ENCODE measurements at regions not wholly inside any gene's neighbourhood (a gene's known extent, or its start where the extent isn't known, plus 50 kb on each side); places are given as distances from the start of the nearest gene placed in this dataset.

DNA sequence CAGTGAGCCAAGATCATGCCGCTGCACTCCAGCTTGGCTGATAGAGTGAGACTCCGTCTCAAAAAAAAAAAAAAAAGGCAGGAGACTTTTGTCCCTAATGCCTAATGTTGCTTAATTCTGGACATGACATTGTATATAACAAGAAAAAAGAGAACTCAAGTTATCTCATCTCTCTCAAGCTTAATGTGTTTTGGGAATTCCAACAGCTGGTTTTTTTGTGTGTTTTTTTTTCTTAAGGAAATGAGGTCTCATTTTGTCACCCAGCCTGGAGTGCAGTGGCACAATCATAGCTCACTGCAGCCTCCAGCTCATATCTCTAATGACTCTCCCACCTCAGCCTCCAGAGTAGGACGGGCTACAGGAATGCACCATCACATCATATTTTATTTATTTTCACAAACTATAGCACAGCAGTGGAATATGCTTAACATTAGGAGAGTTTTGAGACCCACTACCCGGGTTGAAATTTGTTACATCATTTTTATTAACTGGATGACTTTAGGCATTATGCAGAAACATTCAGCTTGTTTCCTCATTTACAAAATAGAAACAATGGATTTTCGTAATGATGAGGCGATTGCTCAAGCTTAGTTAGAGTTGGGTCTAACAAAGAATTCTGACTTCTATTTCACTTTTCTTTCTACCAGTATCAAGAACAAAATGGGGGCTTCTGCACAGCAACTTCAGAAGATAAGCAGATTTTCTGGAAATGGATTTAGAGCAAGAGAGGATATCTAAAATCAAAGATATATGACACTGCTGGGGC, 104.1 kb upstream of the BTN3A2 start:
- Histone ChIP-seq H3K27me3 (ENCODE audit: control insufficient read depth, insufficient read depth, low read length) (no peaks in the 10 kb centered on the region), H3K4me3 (ENCODE audit: low read length) (no peak overlapping the region), H3K27ac (ENCODE audit: low read length) (no peak overlapping the region), H3K4me1 (ENCODE audit: control insufficient read depth, insufficient read depth, low read length) (no peaks in the 10 kb centered on the region), H3K36me3 (ENCODE audit: control insufficient read depth, insufficient read depth, low read length) (no peaks in the 10 kb centered on the region), H3K9me3 (replicated peaks; ENCODE audit: control insufficient read depth, low read depth, low read length) (no peaks in the 10 kb centered on the region)
- WGBS (ENCODE audit: insufficient coverage): no CpG with 5 or more reads among the region's 6 CpGs
- no peak for DNase-seq

DNA sequence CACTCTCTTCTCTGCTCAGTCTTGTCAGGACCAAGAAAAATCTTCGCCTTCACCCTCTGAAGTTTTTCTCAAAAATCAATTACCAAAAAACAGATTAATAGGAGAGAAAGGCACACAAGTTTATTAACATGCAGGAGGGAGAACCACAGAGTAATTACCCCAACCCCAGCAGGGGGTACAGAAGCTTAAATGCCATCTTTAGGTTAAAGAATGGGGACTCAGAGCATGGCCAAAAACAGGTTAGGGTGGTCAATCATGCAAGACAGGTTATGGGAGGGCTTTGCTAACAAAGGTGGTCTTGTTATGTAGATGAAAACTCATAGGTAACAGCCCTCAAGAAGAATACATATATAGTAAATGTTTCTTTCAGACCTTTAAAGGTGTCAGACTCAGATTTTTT, 100.5 kb upstream of the BTN3A2 start:
- Histone ChIP-seq H3K27ac (ENCODE audit: low read length) (no peak overlapping the region), H3K36me3 (ENCODE audit: control insufficient read depth, insufficient read depth, low read length) (no peaks in the 10 kb centered on the region), H3K9me3 (replicated peaks; ENCODE audit: control insufficient read depth, low read depth, low read length) (no peaks in the 10 kb centered on the region), H3K27me3 (ENCODE audit: control insufficient read depth, insufficient read depth, low read length) (no peaks in the 10 kb centered on the region), H3K4me1 (ENCODE audit: control insufficient read depth, insufficient read depth, low read length) (no peaks in the 10 kb centered on the region), H3K4me3 (ENCODE audit: low read length) (no peak overlapping the region)
- no peak for DNase-seq
- no CpG with 5 or more reads among the region's 1 CpG for WGBS (ENCODE audit: insufficient coverage)

DNA sequence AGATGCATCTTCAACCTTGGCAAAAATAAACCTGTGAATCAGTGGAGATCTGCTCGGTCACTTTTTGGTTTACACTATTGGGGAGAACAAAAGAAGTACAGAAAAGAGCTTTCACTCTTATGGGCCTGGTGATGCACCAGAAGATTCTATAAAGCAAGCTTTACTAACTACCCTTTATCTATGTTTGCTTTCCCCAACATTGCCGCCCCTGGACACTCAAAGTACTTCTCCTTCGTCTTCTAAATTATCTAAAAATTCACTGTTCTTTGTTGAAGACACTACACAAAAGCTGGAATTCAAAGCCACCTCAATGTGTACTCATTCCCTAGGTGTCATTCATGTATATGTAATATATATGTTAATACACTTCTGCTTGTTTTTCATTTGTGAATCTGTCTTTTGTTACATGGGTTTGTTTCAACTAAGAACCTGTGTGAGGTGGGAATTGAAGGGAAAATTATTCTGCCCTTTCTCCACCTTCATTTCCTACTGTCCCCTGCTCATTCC, 97.9 kb upstream of the BTN3A2 start:
- Histone ChIP-seq H3K27ac (ENCODE audit: low read length) (no peak overlapping the region), H3K27me3 (ENCODE audit: control insufficient read depth, insufficient read depth, low read length) (no peaks in the 10 kb centered on the region), H3K4me3 (ENCODE audit: low read length) (no peak overlapping the region), H3K9me3 (replicated peaks; ENCODE audit: control insufficient read depth, low read depth, low read length) (no peaks in the 10 kb centered on the region), H3K4me1 (ENCODE audit: control insufficient read depth, insufficient read depth, low read length) (peaks cover 15% of the 10 kb centered on the region), H3K36me3 (ENCODE audit: control insufficient read depth, insufficient read depth, low read length) (no peaks in the 10 kb centered on the region)
- WGBS (ENCODE audit: insufficient coverage): 94% methylated on average over 2 of the region's 3 CpGs
- no peak for DNase-seq

DNA sequence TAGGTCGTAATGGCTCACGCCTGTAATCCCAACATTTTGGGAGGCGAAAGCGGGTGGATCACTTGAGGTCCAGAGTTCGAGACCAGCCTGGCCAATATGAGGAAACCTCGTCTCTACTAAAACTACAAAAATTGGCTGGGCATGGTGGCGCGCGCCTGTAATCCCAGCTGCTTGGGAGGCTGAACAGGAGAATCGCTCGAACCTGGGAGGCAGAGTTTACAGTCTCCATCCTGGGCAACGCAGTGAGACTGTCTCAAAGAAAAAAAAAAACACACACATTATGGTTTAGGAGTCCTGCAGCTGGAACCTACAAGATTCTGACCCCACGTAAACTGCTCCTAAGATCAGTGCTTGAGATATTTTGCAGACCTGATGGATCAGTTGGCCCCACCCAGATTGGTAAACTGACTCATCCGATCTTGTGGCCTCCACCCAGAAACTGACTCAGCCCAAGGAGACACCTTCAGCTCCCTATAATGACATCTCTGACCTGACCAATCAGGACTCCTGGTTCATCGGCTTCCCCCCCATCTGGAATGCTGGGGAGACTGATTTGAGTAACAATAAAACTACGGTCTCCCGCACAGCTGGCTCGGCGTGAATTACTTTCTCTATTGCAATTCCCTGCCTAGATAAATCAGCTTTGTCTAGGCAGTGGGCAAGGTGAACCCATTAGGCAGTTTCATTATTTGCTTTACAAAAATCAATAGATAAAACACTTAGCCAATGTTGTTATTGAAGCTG, 96.2 kb upstream of the BTN3A2 start:
- H3K4me1 ChIP-seq (ENCODE audit: control insufficient read depth, insufficient read depth, low read length): peaks cover 20% of the 10 kb centered on the region
- no peaks in the 10 kb centered on the region for H3K27me3 ChIP-seq (ENCODE audit: control insufficient read depth, insufficient read depth, low read length)
- DNase-seq: no peak
- H3K9me3 ChIP-seq (replicated peaks; ENCODE audit: control insufficient read depth, low read depth, low read length): no peaks in the 10 kb centered on the region
- 86% methylated on average over 9 of the region's 19 CpGs for whole genome bisulfite sequencing (ENCODE audit: insufficient coverage)
- no peaks in the 10 kb centered on the region for H3K36me3 ChIP-seq (ENCODE audit: control insufficient read depth, insufficient read depth, low read length)
- no peak overlapping the region for H3K4me3 ChIP-seq (ENCODE audit: low read length)
- no peak overlapping the region for H3K27ac ChIP-seq (ENCODE audit: low read length)

DNA sequence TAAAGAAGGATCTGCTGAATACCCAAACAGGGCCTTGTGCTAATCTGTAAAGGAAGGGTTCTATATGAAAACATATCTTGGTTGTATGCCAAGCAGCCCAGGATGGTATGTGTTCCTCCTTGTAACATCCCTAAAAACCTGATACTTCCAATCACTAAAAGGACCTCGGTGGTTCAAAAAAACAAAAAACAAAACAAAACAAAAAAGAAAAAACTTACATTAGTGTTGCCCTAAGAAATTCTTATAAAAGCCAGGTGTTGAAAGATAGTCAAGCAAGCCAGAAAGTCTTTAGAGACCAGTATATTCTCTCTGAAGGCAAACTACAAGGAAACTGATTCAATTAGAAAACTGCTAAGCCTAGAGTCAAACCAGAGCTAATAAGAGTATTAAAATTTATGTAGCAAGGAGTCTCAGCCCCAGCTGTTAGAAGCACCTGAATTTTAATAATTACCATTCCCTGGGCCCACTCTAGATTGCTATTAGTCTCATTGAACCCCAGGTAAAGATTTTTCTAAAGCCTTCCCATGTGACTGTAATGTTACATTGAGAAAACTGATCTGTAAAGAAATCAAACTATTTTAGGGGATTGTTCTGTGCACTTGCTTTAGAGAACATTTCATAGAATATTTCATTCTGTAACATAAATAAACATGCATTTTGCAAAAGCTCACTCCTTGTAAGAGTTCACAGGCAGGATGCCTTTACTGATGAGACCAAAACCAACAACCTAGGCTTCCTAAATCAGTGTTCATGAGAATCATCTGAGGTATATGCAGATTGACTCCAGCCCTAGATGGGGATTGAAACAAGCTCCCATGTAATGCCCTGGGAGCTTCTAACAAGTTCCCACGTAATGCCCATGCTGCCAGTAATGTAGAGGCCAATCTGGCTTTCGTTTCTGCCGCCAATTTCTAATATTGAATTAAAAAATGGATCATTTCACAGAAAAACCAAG, 95.2 kb upstream of the BTN3A2 start:
- H3K4me3 ChIP-seq (ENCODE audit: low read length): peak overlapping the region; percentile 57
- no peaks in the 10 kb centered on the region for H3K36me3 ChIP-seq (ENCODE audit: control insufficient read depth, insufficient read depth, low read length)
- H3K9me3 ChIP-seq (replicated peaks; ENCODE audit: control insufficient read depth, low read depth, low read length): no peaks in the 10 kb centered on the region
- H3K27ac ChIP-seq (ENCODE audit: low read length): peak overlapping the region; percentile 99
- H3K4me1 ChIP-seq (ENCODE audit: control insufficient read depth, insufficient read depth, low read length): peaks cover 20% of the 10 kb centered on the region
- H3K27me3 ChIP-seq (ENCODE audit: control insufficient read depth, insufficient read depth, low read length): no peaks in the 10 kb centered on the region
- WGBS (ENCODE audit: insufficient coverage): 20% methylated on average over 1 of the region's 4 CpGs
- DNase-seq: no peak

DNA sequence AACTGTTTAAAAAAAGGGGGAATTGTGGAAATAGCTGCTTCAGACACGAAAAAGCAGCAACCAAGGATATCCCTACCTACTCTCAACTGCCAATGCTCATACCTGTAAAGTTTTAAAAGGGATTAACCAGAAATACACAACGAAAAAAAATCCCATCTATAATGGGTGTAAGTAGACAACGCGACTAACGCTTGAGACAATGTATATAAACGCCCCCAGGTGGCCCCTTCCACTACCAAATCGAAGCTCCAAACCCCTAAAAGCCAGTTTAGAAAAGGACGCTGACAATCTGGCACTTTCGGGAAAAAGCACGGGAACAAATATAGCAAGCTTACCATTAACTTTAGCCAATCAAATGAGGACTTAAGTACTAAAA, 94.5 kb upstream of the BTN3A2 start:
- Histone ChIP-seq H3K36me3 (ENCODE audit: control insufficient read depth, insufficient read depth, low read length) (no peaks in the 10 kb centered on the region), H3K27ac (ENCODE audit: low read length) (peak overlapping the region; percentile 99), H3K4me3 (ENCODE audit: low read length) (peak overlapping the region; percentile 57), H3K27me3 (ENCODE audit: control insufficient read depth, insufficient read depth, low read length) (no peaks in the 10 kb centered on the region), H3K4me1 (ENCODE audit: control insufficient read depth, insufficient read depth, low read length) (peaks cover 20% of the 10 kb centered on the region), H3K9me3 (replicated peaks; ENCODE audit: control insufficient read depth, low read depth, low read length) (no peaks in the 10 kb centered on the region)
- peak; percentile 49 for DNase-seq
- no CpG with 5 or more reads among the region's 10 CpGs for WGBS (ENCODE audit: insufficient coverage)

DNA sequence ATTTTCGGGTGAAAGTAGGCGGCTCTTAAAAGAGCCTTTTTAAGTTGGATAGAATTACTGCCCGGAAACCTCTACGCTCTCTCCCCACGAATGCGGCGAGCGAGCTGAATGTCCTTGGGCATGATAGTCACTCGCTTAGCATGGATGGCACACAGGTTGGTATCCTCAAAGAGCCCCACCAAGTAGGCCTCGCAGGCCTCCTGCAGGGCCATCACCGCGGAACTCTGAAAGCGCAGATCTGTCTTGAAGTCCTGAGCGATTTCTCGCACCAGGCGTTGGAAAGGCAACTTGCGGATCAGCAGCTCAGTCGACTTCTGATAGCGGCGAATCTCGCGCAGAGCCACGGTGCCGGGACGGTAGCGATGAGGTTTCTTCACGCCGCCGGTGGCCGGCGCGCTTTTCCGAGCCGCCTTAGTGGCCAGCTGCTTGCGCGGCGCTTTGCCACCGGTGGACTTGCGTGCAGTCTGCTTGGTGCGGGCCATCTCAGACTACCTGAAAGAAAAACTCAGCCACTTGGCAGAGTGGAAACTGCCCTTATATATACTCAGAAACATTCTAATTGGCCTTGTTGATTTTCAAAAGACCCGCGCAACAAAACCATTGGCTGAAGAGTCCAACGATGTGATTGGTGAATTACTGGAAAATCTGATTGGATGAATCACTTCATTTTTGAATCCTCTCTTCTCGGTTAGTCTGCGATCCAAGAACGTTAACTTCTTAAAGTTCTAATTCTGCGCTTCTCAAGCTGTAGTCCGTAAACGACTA, 93.9 kb upstream of the BTN3A2 start:
- Histone ChIP-seq H3K27me3 (ENCODE audit: control insufficient read depth, insufficient read depth, low read length) (no peaks in the 10 kb centered on the region), H3K4me3 (ENCODE audit: low read length) (peak overlapping the region; percentile 57), H3K4me1 (ENCODE audit: control insufficient read depth, insufficient read depth, low read length) (peaks cover 20% of the 10 kb centered on the region), H3K9me3 (replicated peaks; ENCODE audit: control insufficient read depth, low read depth, low read length) (no peaks in the 10 kb centered on the region), H3K27ac (ENCODE audit: low read length) (peak overlapping the region; percentile 99), H3K36me3 (ENCODE audit: control insufficient read depth, insufficient read depth, low read length) (no peaks in the 10 kb centered on the region)
- peak; percentile 96 for DNase-seq
- WGBS (ENCODE audit: insufficient coverage): under 1% methylated on average over 30 of the region's 49 CpGs

DNA sequence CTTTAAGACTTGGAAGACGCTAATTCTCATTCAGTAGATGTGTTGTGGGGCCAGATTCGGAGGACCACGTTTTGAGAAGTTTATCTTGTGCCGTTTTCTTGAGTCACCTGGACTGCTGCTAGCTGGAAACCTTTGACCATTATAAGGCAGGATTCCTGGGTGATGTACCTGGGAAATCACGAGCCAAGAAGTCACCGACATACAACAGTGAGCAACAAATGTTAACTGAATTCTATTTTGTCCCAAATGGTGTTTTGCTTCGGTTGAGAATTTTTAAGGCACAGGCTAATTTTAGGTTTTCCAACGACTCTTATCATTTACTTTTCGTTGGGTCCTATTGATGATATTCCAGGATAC, 93.4 kb upstream of the BTN3A2 start:
- H3K4me3 ChIP-seq (ENCODE audit: low read length): peak overlapping the region; percentile 57
- H3K27me3 ChIP-seq (ENCODE audit: control insufficient read depth, insufficient read depth, low read length): no peaks in the 10 kb centered on the region
- H3K4me1 ChIP-seq (ENCODE audit: control insufficient read depth, insufficient read depth, low read length): peaks cover 20% of the 10 kb centered on the region
- no peak for DNase-seq
- peak overlapping the region; percentile 99 for H3K27ac ChIP-seq (ENCODE audit: low read length)
- no peaks in the 10 kb centered on the region for H3K36me3 ChIP-seq (ENCODE audit: control insufficient read depth, insufficient read depth, low read length)
- H3K9me3 ChIP-seq (replicated peaks; ENCODE audit: control insufficient read depth, low read depth, low read length): no peaks in the 10 kb centered on the region
- 0% methylated on average over 7 of the region's 9 CpGs for WGBS (ENCODE audit: insufficient coverage)

DNA sequence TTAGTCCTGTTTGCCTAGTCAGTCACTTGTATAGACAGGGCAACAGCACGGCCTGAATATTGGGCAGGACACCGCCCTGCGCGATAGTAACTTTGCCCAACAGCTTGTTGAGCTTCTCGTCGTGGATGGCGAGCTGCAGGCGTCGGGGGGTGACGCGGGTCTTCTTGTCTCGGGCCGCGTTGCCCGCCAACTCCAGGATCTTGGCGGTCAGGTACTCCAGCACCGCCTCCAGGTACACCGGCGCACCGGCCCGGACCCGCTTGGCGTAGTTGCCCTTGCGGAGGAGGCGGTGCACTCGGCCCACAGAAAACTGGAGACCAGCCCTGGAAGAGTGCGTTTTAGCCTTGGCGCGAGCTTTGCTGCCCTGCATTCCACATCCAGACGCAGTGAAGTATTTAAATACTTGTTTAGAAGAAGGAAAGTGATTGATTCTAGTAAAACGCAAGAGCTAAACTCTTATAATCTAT, 92.8 kb upstream of the BTN3A2 start:
- H3K4me1 ChIP-seq (ENCODE audit: control insufficient read depth, insufficient read depth, low read length): peaks cover 20% of the 10 kb centered on the region
- no peaks in the 10 kb centered on the region for H3K27me3 ChIP-seq (ENCODE audit: control insufficient read depth, insufficient read depth, low read length)
- no peaks in the 10 kb centered on the region for H3K9me3 ChIP-seq (replicated peaks; ENCODE audit: control insufficient read depth, low read depth, low read length)
- peak overlapping the region; percentile 57 for H3K4me3 ChIP-seq (ENCODE audit: low read length)
- DNase-seq: no peak
- H3K36me3 ChIP-seq (ENCODE audit: control insufficient read depth, insufficient read depth, low read length): no peaks in the 10 kb centered on the region
- peak overlapping the region; percentile 99 for H3K27ac ChIP-seq (ENCODE audit: low read length)
- whole genome bisulfite sequencing (ENCODE audit: insufficient coverage): 1% methylated on average over 27 of the region's 31 CpGs

All from muscle of leg (tissue), 3 donors.